HG03039 (cell line): ENCODE measurements at regions not wholly inside any gene's neighbourhood (a gene's known extent, or its start where the extent isn't known, plus 50 kb on each side); places are given as distances from the start of the nearest gene placed in this dataset.
"Not testable (repeated sequence)": the region's sequence is repeated elsewhere in the genome, so short reads cannot be mapped to it uniquely, and the experiment has no call there.

Source experiments
- ATAC-seq: cut with Tn5 transposase; IDR thresholded peaks from one replicate; pipeline ENCODE4 v1.9.1; 2021; ENCODE audit warnings: mild to moderate bottlenecking, moderate library complexity; ENCODE audit not compliant: unreplicated experiment

DNA sequence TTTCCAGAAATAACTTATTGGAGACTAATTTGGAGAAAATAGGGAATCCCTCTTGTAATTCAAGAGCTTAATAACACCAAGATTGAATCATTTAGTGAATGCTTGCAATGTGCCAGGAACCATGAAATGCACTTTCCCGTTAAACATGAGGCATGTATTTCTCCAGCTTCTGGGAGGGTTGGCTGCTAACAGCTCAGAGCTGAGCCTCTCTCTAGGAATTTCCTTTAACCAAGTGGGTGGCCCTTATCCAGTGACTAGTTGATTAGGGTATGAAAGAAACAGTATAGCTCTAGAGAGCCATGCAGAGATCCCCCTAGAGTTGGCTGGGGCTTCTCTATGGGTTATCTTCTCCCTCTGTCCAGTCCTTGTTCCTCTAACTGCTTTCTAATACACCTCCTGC, 356.4 kb upstream of the GOT2 start:
- no peak for ATAC-seq

DNA sequence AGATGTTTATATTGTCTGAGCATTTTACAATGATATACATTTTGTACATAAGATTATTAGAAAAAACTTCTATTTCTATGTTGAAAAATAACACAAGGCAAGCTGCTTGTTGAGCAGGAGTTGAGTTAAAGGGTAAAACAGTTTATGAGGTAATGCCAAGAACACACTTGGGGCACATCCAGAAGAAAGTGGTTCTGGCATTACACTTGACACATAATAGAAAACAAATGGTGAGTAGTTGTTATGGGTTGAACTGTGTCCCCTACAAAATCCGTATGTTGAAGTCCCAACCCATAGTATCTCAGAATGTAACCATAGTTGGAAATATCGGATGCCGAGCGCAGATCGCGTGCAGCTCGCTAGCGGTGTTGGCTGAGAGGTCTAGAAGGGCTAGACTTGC, 354.3 kb upstream of the GOT2 start:
- ATAC-seq, result no peak

- ATAC-seq, result no peak
Measured at GRCh38 chr16:59087641-59088040, 353.5 kb upstream of the GOT2 start.

DNA sequence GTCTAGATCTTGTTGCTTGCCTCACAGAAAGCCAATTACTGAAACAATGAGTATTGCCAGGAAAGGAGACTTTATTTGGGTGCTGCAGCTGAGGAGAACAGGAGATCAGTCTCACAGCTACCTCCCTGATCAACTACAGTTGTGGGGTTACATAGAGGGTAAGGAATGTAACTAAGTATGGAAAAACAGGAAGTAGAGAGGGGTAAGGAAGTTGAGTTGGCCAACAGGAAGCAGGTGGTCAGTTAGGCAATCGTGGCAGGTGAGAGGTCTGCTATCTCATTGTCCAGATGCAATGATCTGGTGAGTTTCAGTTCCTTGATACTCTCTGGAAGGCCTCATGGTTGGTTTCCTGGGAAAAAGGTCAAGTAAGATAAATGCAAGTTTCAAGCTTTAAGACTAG, 333.1 kb upstream of the GOT2 start:
- ATAC-seq, result no peak

DNA sequence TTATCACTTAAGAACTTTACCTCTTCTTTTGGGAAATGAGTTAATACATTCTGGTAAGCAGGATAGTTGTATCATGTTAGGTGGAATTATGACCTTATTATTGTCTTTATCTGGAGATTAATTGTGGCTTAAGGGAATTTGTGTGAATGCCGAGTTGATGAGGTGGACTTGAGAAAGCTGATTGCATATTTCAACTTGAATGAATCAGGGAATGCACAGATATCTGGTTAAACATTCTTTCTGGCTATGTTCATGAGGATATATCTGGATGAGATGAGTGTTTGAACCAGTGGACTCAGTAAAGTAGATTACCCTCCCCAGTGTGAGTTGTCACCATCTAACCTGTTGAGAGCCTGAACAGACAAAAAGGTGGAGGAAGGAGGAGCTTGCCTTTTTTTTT, 326.1 kb upstream of the GOT2 start:
- ATAC-seq, result no peak

DNA sequence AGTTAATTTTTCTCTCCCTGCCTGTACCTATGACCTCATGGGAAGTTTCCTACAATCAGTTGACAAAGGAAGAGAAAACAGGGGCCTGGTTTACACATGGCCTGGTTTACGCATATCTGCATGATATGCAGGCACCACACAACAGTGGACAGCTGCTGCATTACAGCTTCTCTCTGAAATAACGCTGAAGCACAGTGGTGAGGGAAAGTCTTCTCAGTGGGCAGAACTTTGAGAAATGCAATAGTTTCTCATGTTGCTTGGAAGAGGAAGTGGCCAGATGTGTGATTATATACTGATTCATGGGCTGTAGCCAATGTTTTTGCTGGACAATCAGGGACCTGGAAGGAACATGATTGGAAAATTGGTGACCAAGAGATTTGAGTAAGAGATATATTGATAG, 324.1 kb upstream of the GOT2 start:
- ATAC-seq, result no peak

DNA sequence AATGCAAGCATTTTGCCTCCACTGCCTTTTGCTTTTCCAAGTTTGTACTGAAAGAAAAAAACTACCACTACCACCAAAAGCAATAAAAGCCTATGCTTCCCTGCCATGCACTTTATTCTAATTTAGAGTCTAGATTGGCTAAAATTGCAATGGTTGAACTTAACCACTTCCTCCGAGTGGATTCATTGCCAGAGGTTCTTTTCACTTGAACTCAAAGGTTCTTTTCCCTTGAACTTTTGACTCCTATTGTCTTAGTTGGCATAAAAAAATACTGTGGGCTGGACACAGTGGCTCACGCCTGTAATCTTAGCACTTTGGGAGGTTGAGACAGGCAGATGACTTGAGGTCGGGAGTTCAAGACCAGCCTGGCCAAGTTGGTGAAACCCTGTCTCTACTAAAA, 319.8 kb upstream of the GOT2 start:
- no peak for ATAC-seq

GRCh38 chr16:59052231-59052630, 318.1 kb upstream of the GOT2 start:
- ATAC-seq, result no peak

DNA sequence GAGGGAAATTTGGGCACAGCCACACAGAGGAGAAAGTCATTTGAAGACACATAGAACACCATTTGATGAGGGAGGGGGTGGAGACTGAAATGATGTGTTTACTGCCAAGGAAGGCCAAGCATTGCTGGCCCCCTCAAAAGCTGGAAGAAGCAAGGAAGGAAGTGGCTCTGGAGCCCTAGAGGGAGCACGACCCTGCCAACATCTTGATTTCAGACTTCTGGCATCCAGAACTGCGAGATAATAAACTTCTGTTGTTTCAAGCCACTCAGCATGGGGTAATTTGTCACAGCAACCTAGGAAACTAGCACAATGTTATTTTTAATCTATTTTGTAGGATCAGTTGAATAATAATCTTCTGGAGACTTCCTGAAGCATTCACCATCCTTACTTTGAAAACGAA, 314.8 kb upstream of the GOT2 start:
- ATAC-seq, result no peak

DNA sequence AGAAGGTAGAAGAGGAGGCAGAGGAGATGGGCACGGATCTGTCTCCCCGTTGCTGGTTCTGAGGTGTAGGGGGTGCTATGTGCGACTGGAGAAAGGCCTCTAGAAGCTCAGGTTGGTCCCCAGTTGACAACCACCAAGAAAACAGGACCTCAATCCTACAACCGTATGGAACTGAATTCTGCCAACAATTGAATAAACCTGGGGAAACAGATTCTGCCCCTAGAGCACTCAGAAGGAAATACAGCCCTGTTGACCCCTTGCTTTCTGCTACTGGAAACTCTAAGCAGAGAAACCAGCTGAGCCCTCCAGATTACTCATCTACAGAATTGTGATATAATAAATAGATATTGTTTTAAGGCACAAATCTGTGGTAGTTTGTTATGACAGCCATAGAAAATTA, 313.0 kb upstream of the GOT2 start:
- ATAC-seq, result no peak

- no peak for ATAC-seq
Measured at GRCh38 chr16:59046335-59046734, 312.2 kb upstream of the GOT2 start.

DNA sequence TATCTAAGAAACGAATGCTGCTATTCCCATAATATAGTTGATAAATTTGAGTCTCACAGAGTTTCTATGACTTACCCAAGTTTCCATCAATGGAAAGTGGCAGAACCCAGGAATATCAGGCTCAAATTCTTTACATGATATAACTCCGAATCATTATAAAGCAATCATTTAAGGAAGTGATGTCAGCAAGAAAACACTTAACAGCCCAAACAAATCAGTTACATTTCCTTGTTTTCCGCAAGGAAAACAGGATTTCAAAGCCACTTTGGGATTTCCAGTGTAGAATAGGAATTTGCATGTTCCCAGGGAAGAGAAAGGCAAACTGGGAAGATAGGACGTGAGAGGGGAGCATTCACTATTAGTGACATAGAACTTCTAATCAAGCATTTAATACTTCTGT, 311.4 kb upstream of the GOT2 start:
- ATAC-seq, result no peak

- no peak for ATAC-seq
Measured at GRCh38 chr16:59044616-59045015, 310.5 kb upstream of the GOT2 start.

DNA sequence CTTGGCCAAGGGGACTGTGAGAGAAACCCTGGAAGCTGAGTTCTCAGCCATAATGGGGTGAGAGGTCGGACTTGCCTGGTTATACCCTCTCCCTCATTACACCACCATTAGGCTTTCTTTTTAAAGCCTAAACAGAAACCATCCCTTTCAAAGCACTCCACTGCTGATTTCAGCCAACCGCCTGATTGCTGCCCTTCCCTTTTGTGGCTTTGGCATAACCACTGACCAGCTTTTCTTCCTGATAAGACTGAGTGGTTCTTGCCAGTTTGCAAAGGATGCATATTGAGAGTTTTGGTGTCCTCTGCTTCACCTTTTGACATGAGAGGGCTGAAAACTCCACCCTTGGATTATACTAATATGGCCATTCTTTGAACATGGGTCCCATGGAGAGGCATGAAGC, 308.2 kb upstream of the GOT2 start:
- no peak for ATAC-seq

DNA sequence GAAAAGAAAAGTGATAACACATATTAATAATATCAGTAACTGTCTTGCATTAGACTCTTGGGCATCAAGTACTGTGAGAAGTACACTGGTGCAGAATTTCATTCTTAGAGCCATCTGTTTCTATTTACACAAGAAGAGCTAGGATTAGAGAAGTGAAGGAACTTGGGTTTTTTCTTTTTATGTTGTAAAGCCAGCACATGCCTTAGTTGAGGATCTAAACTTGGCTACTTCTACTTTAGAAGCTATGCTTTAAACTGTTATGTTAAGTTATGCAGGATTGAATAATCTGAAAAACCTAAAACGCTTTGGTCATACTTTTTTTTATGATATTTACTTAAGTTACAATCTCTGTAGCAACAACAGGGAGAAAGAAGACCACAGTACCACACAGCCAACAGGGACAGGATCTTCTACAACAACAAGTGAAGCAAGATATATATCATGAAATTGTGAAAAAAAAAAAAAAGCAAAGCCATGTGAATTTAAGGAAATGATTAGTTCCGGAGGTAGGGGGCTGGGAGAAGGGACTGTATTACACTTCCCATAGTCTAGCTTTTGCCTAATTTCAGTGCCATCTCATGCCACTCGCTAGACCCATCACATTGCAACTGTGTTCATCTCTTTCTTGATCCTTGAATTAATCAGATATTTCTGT, 305.1 kb upstream of the GOT2 start:
- no peak for ATAC-seq

DNA sequence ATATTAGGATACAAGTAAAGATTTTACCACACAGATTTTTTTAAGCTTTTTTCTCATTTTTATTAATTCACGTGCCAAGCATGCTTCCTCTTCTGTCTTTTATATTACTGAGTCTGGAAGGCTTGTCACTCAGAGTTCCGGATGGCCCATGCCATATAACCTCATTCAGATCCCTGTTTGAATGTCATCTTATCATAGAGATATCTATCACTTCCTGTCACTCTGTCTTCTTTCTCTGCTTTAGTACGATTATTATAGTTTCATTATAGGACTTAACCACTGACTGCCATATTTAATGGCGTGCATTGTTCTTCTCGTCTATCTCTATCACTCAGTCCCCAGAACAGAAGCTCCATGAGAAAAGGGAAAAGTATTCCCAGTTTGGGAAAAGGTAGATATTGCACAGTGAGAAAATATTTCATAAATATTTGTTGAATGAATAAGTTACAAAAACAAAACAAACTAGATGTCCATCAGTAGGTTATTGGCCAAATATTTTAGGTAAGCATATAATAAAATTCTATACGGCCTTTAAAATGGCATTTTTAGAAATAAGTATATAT, 296.9 kb upstream of the GOT2 start:
- no peak for ATAC-seq

DNA sequence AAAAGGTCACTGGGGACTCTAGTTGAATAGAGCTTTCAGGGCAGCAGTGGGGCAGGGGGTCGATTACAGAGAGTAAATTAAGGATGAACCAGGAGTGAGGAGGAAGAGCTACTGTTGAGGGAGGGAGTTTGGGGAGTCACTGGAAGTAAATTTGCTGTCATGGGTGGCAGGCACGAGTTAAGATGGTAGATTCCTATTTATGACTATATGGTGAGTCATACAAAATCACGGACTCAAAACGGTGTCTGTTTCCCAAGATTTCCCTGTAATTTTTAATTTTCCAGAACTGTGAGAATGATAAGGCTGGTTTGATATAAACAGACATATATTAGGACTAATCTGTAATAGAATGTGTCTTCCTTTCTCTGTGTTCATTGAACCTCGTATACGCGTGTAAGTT, 287.6 kb upstream of the GOT2 start:
- no peak for ATAC-seq

DNA sequence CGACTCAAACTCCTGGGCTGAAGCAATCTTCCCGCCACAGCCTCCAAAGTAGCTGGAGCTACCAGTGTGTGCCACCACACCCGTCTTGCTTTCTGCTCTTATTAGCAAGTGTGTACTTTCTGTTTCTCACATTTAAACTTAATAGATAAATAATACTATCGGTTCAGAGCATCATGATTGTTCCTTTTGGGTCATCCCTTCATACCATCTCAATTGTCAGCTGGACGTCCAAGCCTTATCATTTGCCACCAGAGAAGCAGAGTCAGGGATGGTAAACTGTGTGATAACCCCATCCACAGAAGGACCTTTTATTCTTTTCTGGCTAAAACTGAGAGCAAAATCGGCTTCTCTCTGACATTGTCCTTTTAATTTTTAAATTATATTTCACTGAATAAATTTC, 279.8 kb upstream of the GOT2 start:
- ATAC-seq, result no peak

DNA sequence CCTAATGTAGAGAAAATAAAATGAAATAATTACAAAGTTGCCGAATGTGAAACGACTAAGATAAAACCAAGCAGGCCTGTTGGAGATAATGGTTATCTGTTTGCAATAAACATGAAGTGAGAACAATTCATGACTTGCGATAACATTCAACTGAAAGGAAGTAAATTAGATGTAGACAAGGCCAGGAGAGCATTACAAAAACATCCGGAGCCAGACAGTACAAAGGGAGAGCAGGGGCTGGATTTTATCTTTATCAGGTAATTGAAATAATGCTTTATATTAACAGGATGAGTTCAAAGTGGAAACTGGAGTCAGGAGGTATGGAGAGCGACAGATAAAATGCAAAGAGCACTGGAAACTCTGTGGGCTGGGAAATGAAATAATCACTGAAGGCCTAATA, 265.6 kb upstream of the GOT2 start:
- ATAC-seq, result no peak

- ATAC-seq, result not testable (repeated sequence)
Measured at GRCh38 chr16:58992755-58993154, 258.6 kb upstream of the GOT2 start.

DNA sequence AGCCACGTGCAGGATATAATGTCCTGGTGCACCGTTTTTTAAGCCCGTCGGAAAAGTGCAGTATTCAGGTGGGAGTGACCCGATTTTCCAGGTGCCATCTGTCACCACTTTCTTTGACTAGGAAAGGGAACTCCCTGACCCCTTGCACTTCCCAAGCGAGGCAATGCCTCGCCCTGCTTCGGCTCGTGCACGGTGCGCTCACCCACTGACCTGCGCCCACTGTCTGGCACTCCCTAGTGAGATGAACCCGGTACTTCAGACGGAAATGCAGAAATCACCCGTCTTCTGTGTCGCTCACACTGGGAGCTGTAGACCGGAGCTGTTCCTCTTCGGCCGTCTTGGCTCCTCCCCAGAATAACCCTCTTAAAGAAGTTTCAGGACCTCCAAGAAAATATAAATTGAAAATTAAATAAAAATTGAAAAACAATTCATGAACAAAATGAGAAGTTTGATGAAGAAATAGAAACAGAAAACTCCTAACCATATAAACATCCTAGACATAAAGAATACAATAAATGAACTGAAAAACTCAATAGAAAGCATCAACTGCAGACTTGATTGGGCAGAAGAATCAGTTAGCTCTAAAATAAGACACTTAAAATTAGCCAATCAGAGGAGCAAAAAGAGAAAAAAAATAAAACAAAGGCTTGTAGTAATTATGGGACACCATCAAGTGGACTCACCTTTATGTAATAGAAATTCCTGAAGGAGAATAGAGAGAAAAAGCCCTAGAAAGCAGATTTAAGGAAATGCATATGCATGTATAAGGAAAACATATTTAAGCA, 249.3 kb upstream of the GOT2 start:
- not testable (repeated sequence) for ATAC-seq

DNA sequence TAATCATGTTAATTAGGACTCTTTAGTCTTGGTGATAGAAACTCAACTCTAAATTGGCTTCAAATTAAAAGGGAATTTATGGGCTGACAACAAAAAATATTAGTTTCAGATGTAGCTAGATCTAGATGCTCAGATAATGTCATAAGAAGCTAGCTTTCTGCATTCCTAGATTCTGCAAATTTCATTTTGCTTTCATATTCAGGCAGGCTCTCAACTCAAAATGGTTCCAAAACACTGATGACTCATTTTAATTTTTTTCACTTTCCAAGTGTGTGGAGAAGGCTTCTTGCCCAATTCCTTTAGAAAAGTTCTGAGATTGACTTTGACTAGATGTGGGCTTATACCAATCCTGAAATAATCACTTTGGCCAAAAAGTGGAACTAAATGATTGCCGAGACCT, 236.7 kb upstream of the GOT2 start:
- ATAC-seq, result peak; percentile 64
